LNCaP clone FGC (cell line): ENCODE measurements at regions not wholly inside any gene's neighbourhood (a gene's known extent, or its start where the extent isn't known, plus 50 kb on each side); places are given as distances from the start of the nearest gene placed in this dataset.

Experiments used
- DNase-seq: peaks from one replicate; pipeline ENCODE4 v3.0.0-alpha.2; 2011; ENCODE audit warnings: low read depth
- H3K4me3 ChIP-seq: 2 replicates; pipeline ENCODE4 v1.5.1; 2011; ENCODE audit warnings: mild to moderate bottlenecking, low read depth, low read length, control low read depth
- TF ChIP-seq, protein P1 (sequence below): IDR thresholded peaks from 2 replicates; pipeline ENCODE4 v1.5.1; 2012; ENCODE audit warnings: mild to moderate bottlenecking; ENCODE audit not compliant: control insufficient read depth, insufficient read depth; ENCODE audit errors: extremely low read depth

DNA sequence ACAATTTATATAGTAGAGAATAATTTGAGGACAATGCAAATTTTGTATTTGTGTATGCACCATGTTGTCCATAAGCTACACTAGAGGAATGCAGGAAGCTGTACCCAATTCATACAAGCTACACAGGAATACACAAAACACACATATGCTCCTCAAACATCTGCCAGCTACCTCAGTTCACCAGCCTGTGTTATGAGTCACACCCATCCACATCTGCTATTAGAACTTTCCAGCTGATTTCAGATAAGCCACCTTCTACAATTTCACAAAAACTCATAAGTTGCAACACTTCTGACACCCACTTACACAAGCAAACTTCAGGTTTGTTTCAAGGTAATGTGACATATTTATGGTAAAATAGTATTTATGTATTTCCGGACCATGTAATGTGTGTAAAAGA, 438.9 kb downstream of the SATB2 start:
- H3K4me3 ChIP-seq: no peak overlapping the region
- DNase-seq: no peak
- TF ChIP-seq, protein P1, sequence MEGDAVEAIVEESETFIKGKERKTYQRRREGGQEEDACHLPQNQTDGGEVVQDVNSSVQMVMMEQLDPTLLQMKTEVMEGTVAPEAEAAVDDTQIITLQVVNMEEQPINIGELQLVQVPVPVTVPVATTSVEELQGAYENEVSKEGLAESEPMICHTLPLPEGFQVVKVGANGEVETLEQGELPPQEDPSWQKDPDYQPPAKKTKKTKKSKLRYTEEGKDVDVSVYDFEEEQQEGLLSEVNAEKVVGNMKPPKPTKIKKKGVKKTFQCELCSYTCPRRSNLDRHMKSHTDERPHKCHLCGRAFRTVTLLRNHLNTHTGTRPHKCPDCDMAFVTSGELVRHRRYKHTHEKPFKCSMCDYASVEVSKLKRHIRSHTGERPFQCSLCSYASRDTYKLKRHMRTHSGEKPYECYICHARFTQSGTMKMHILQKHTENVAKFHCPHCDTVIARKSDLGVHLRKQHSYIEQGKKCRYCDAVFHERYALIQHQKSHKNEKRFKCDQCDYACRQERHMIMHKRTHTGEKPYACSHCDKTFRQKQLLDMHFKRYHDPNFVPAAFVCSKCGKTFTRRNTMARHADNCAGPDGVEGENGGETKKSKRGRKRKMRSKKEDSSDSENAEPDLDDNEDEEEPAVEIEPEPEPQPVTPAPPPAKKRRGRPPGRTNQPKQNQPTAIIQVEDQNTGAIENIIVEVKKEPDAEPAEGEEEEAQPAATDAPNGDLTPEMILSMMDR: no peak

DNA sequence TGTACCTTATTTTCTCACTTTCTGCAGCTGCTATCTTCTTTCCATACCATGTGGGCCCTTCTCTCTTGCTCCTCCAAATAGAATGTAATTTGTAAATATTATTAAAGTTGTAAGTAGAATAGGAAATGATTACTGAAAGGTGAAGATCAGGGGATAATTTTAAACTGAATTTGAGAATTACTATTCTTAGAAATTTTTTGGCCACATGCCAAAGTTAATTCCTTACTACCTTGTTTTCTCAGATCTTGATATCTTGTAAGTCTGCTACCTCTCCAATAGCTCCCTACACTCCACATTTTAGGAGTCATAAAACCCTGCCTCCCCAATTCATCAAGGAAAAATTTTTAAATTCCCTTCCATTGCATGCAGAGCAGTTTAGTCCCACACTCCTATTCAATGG, 442.7 kb downstream of the SATB2 start:
- H3K4me3 ChIP-seq: no peak overlapping the region
- DNase-seq: no peak
- TF ChIP-seq, protein P1: no peak

DNA sequence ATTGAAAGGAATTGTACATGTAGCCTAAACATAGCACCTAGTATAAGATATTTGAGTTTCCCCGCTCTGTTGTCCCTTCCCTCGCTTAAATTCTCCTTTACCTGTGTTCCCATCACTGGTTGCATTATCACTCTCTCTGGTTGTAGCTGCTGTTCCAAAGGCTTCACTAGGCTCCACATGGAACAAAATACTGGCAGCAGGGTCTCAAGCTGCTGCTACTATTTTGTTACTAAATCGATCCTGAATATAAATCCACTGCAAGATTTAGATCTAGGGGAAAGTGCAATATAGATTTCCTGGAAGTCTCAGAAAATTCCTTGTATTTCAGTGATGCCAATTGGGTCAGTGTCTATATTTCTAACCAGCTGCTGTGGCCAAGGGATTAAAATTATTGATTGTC, 443.5 kb downstream of the SATB2 start:
- TF ChIP-seq, protein P1: no peak
- no peak for DNase-seq
- no peak overlapping the region for H3K4me3 ChIP-seq

DNA sequence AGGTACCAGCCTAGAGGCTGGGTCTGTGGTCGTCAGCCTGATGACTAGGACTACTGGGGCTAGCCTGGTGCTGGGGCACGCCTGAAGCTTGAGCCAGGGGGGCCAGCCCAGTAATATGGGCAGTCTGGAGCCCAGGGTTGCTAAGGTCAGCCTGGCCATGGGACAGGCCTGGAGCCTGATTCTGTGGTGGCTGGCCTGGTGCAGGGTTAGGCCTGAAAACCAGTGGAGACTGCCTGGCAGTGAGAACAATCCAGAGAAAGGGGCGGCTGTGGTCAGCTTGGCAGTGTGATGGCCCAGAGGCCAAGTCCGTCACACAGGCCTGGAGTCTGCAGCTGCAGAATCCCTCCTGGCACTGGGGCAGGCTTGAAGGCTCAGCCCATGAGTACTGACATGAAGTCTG, 445.8 kb downstream of the SATB2 start:
- no peak for DNase-seq
- TF ChIP-seq, protein P1: no peak
- no peak overlapping the region for H3K4me3 ChIP-seq

DNA sequence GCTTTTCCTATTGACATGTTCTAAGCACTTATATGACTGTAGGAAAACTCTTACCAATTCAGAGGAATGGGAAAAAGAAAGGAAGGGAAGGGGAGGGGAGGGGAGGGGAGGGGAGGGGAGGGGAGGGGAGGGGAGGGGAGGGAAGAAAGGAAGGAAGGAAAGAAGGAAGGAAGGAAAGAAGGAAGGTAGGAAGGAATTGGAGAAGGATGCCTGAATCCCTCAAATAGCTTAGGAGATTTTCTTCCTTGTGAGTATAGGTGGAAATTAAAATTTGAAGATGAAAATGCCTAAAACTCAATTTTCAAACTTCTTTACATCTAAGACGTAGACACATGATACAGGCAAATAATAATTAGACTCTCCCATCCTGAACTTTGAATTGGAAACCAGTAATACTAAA, 463.1 kb downstream of the SATB2 start:
- TF ChIP-seq, protein P1: no peak
- no peak overlapping the region for H3K4me3 ChIP-seq
- no peak for DNase-seq

DNA sequence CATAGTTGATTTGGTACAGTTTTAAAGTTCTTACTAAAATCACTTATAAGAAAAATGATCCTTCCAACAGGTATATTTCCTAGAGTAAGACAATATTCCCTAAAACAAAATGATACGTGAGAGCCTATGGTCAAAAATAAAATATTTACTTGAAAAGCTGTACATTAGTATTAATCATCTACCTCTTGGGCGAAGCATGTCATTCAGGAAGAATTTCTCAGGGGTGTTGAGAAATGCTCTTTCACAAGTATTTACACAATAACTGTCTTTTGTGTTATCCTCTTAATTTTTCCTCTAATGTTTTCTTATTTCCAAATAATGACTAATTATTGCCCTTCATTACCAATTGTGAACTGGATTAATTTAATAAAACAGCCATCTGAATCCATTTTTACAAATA, 466.3 kb downstream of the SATB2 start:
- no peak overlapping the region for H3K4me3 ChIP-seq
- TF ChIP-seq, protein P1: no peak
- no peak for DNase-seq

DNA sequence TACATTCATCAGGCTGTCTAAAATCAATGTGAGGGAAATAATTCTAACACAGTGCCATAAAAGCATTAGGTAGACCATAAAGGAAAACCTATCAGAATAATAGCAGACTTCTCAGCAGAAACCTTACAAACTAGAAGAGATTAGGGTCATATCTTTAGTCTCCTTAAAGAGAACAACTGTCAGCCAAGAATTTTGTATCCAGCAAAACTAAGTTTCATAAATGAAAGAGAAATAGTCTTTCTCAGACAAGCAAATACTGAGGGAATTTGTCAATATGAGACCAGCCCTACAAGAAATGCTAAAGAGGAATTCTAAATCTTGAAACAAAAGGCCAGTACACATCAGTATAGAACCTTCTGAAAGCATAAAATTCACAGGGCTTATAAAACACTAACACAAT, 482.0 kb downstream of the SATB2 start:
- no peak overlapping the region for H3K4me3 ChIP-seq
- DNase-seq: no peak
- TF ChIP-seq, protein P1: no peak
